ENCODE measurements at regions not wholly inside any gene's neighbourhood (a gene's known extent, or its start where the extent isn't known, plus 50 kb on each side); places are given as distances from the start of the nearest gene placed in this dataset.

GRCh38 chr10:4775808-4776207 lies 50.2 kb upstream of the AKR1E2 start:
- ATAC-seq, result no peak
- no peak overlapping the region for H2AFZ ChIP-seq (ENCODE audit: low read depth, low read length)
- no peak overlapping the region for H3K4me2 ChIP-seq (ENCODE audit: insufficient read depth, low read length)
- FAIRE-seq, result no peak
- H3K9me3 ChIP-seq (replicated peaks; ENCODE audit: control insufficient read depth, insufficient read depth, low read depth, low read length), result no peaks in the 10 kb centered on the region
- H3K4me1 ChIP-seq (replicated peaks in 1 of 2; ENCODE audit: control insufficient read depth in 2 of 2, insufficient read depth in 2 of 2, low read length in 2 of 2), result no peaks in the 10 kb centered on the region
- no TSS peak for BruUV-seq (replicated peaks)
- CTCF ChIA-PET (ENCODE audit: low intra/inter-chr PET ratio), result interaction anchor here (0.7 kb wide), 1 partner anchor 431 kb away, joined by 3 read pairs; no protein-coding TSS in a partner anchor
- intact Hi-C loops (cut with micrococcal nuclease), result no loop called here
- TF ChIP-seq SMARCA5 (IDR thresholded peaks at IDR 0.05) (no peak), ATF7 (IDR thresholded peaks at IDR 0.05) (no peak), PREB (CRISPR knock-in tag; IDR thresholded peaks at IDR 0.05) (no peak), PTTG1 (tag; IDR thresholded peaks at IDR 0.05; ENCODE audit: low read depth) (no peak), ZNF584 (CRISPR knock-in tag; IDR thresholded peaks at IDR 0.05; ENCODE audit: low read depth) (no peak), ZSCAN29 (IDR thresholded peaks at IDR 0.05) (no peak), BCLAF1 (IDR thresholded peaks at IDR 0.05; ENCODE audit: borderline replicate concordance in 1 of 2, control insufficient read depth in 1 of 2, low read depth in 2 of 2, low read length in 1 of 2) (no peak)
- 0% methylated on average over 2 of the region's 2 CpGs for WGBS (ENCODE audit: insufficient coverage, low coverage, missing lambda C conversion rate)
- H3K27ac ChIP-seq (ENCODE audit: extremely low read depth, low read depth, low read length), result no peak overlapping the region
- H3K36me3 ChIP-seq (ENCODE audit: control insufficient read depth, insufficient read depth, low read length), result no peaks in the 10 kb centered on the region
- H3K9me1 ChIP-seq (ENCODE audit: control insufficient read depth, insufficient read depth, low read length), result no peaks in the 10 kb centered on the region
- H3K79me2 ChIP-seq (ENCODE audit: control insufficient read depth, insufficient read depth, low read length), result no peaks in the 10 kb centered on the region
- no peak overlapping the region for H3K4me3 ChIP-seq
- in situ Hi-C loops (cut with MboI), result no loop called here
- POLR2A ChIA-PET, result interaction anchor here (0.7 kb wide), 1 partner anchor 14 kb away, joined by 3 read pairs; no protein-coding TSS in a partner anchor
- DNase-seq (ENCODE audit: extremely low read depth in 1 of 4, low spot score in 3 of 4), result no peak
- no peak overlapping the region for H3K9ac ChIP-seq (ENCODE audit: insufficient read depth in 1 of 2, low read depth in 2 of 2, low read length in 2 of 2)
- no peaks in the 10 kb centered on the region for H4K20me1 ChIP-seq (replicated peaks; ENCODE audit: control insufficient read depth, insufficient read depth, low read length)
- H3K27me3 ChIP-seq (ENCODE audit: control insufficient read depth in 2 of 2, insufficient read depth in 2 of 2, low read length in 2 of 2), result peaks cover 4 to 6% of the 10 kb centered on the region in 2 experiments; a peak in 2 of 5 replicates

Measured in K562 (cell line).